NB4 (cell line): ENCODE measurements at regions not wholly inside any gene's neighbourhood (a gene's known extent, or its start where the extent isn't known, plus 50 kb on each side); places are given as distances from the start of the nearest gene placed in this dataset.

Experiments used
- DNase-seq: peaks from one replicate; pipeline ENCODE4 v3.0.0; 2010; ENCODE audit warnings: low read depth
- H3K4me3 ChIP-seq: one replicate; pipeline ENCODE4 v1.5.1; 2011; ENCODE audit warnings: mild to moderate bottlenecking, low read depth, low read length, moderate library complexity
- MYC ChIP-seq: IDR thresholded peaks from 2 replicates; pipeline ENCODE4 v1.6.1; 2011; ENCODE audit warnings: low read depth, low read length
- POLR2A ChIP-seq: IDR thresholded peaks from 2 replicates; pipeline ENCODE4 v1.6.1; 2011; ENCODE audit warnings: mild to moderate bottlenecking; ENCODE audit not compliant: insufficient read length; ENCODE audit errors: extremely low read depth
- TF ChIP-seq, protein P1 (sequence below): IDR thresholded peaks from one replicate; pipeline ENCODE4 v1.5.1; 2012; ENCODE audit warnings: low read depth, low read length
- TF ChIP-seq, protein P2 (sequence below): IDR thresholded peaks from 2 replicates; pipeline ENCODE4 v1.6.1; 2011; ENCODE audit warnings: low read depth, low read length

DNA sequence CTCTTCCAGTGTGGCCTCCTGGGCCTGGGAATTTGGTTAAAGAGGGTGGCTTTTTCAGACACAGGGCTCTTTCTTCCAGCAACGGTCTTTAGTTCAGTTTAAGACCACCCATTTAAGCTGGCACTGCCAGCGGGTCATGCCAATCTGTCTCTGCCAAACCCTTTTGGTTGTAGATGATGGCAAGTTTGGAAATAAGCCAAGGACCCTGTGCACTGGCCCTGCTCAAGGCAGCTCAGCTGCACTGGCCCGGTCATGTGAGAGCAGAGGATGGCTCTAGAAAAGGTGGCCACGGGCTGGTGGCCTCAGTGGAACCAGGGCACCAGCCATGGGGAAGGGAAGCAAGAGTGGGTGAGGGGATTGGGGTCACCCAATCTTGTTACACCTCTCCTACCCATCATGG is 294.1 kb downstream of the GLRX3 start:
- no peak for DNase-seq
- TF ChIP-seq, protein P1, sequence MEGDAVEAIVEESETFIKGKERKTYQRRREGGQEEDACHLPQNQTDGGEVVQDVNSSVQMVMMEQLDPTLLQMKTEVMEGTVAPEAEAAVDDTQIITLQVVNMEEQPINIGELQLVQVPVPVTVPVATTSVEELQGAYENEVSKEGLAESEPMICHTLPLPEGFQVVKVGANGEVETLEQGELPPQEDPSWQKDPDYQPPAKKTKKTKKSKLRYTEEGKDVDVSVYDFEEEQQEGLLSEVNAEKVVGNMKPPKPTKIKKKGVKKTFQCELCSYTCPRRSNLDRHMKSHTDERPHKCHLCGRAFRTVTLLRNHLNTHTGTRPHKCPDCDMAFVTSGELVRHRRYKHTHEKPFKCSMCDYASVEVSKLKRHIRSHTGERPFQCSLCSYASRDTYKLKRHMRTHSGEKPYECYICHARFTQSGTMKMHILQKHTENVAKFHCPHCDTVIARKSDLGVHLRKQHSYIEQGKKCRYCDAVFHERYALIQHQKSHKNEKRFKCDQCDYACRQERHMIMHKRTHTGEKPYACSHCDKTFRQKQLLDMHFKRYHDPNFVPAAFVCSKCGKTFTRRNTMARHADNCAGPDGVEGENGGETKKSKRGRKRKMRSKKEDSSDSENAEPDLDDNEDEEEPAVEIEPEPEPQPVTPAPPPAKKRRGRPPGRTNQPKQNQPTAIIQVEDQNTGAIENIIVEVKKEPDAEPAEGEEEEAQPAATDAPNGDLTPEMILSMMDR, result no peak
- no peak for TF ChIP-seq POLR2A
- TF ChIP-seq, protein P2, sequence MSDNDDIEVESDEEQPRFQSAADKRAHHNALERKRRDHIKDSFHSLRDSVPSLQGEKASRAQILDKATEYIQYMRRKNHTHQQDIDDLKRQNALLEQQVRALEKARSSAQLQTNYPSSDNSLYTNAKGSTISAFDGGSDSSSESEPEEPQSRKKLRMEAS, result no peak
- TF ChIP-seq MYC, result no peak
- no peak overlapping the region for H3K4me3 ChIP-seq

DNA sequence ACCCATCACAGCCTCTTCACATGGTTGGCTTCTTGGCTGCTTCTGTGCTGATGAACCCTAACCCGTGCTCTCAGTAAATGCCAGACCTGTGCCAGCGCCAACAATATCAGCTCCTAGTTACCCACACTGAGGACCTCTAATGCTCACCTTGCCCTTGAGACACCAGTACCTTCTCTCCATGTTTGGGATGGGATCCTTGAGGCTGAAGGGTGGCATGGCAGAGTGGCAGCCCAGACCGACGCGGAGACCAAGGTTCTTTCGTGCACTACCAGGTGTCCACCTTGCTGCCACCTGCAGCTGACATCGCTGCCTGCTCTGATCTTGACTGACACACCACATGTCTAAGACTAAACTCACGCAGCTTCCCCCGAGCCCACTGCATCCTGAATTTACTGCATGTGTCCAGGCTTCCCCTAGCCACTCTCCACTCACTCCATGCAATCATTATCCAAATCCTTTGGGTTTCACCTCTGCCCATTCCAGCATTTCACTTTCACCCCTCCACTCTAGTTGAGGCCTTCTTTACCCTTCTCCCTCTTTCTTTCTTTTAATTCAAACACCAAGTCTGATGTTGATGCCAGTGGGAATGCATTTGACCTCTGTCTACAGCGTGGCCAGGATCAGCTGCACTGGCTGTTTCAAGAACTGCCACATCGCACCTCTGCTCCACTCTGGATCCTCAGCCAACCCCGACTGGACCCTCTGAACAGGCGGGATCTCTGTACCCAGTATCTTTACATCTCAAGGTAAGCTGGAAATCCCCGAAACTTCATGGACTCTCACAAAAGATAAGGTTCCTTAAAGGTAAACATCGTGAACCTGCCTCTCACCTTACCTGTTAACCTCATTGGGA is 294.9 kb downstream of the GLRX3 start:
- DNase-seq, result no peak
- H3K4me3 ChIP-seq, result no peak overlapping the region
- TF ChIP-seq MYC, result no peak
- TF ChIP-seq, protein P2, result no peak
- no peak for TF ChIP-seq POLR2A
- TF ChIP-seq, protein P1, result no peak

DNA sequence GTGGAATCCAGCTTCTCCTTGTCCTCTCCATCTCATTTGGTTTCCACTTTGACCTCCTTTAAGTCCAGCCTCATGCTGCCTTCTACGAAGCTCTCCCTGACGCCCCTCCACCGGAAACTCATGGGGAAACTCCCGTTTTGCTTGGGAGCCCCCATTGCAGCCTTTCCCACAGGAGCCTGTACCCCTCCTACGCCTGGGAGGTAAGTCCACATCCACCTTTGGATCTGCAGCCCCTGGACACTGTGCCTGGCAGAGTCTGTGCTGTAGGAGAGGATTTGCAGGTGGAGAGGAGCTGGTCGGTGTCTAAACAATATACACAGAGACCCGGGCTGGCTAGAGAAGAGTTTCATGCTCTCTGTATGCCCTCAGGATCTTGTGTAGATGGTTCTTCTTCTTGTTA is 296.1 kb downstream of the GLRX3 start:
- DNase-seq, result no peak
- no peak overlapping the region for H3K4me3 ChIP-seq
- TF ChIP-seq, protein P1, result no peak
- TF ChIP-seq POLR2A (no peak), MYC (no peak)
- TF ChIP-seq, protein P2, result no peak

DNA sequence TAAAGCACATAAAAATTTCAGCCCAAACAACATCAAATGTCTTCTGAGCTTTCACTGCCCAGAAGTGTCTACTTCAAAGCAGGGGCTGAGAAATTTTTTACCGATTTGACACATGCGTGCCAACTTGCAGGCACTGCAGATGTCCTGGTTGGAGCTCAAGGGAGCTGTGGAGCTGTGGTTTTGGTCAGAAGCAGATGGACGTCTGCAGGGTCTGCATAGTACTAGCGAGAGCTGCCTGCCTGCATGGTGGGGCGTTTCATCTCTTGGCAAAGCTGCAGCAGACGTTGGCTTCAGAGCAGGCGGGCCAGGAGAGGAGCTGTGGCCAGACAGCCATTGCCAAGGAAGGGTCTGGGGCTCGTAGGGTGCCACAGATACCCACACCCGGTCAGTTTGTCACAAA is 296.7 kb downstream of the GLRX3 start:
- no peak overlapping the region for H3K4me3 ChIP-seq
- DNase-seq, result no peak
- TF ChIP-seq POLR2A (no peak), MYC (no peak)
- TF ChIP-seq, protein P2, result no peak
- TF ChIP-seq, protein P1, result no peak

DNA sequence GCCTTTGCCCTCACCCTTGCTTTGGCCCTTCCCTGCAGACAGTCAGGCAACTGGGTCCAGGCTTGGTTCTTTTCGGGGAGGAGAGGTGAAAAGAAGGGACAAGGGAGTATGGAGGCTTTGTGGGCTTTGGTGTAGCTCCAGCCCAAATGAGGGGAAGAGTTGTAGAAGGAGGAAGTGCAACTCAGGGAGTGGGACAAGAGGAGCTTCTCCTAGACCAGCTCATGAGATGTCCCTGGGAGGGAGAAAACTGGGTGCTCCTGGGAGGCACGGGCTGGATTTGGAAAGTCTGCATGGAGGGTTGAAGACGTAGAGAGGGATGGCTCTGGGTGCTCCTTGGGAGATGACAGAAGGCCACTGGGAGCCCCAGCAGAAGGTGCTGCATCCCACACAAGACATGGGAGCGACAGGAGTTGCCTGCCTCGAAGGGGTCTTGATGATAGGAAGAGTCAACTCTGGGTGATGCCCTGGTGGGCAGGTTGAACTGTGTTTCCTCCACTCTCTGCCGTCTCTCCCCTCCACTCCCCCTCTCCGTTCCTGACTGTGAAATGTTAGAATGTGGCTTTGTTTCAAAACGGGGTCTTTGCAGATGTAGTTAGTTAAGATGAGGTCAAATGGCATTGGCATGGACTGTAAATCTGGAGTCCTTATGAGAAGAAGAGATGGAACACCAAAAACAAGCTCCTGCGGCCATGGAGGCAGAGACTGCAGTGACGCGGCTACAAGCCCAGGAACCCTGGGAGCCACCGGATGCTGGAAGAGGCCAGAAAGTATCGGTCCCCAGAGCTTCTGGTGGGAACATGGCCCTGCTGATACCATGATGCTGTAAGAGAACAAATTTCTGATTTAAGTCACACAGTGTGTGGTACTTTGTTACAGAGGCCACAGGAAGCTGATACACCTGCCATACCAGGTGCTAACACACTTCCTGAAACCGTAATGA is 298.5 kb downstream of the GLRX3 start:
- no peak overlapping the region for H3K4me3 ChIP-seq
- TF ChIP-seq, protein P1, result no peak
- TF ChIP-seq POLR2A (no peak), MYC (no peak)
- TF ChIP-seq, protein P2, result no peak
- no peak for DNase-seq
